WTC11 (cell line): ENCODE measurements at regions not wholly inside any gene's neighbourhood (a gene's known extent, or its start where the extent isn't known, plus 50 kb on each side); places are given as distances from the start of the nearest gene placed in this dataset.
A peak's percentile ranks its signal among the peaks of the same experiment; 100 is the strongest.

ENCODE experiments used
- ATAC-seq: fragments of 200-7000 bp; cut with Tn5 transposase; 2 replicates; pipeline ENCODE4 v1.10.0; 2021; ENCODE audit warnings: mild to moderate bottlenecking, moderate library complexity
- CTCF ChIA-PET: fragments of 300-600 bp; sonication (Branson Sonifier 250); formaldehyde crosslinking; loops from one replicate; lab custom pipeline; 2021; ENCODE audit warnings: antibody characterized with exemption; lab: Charles Lee
- POLR2A ChIA-PET: fragments of 350-600 bp; sonication (Branson Sonifier 250); formaldehyde crosslinking; loops from one replicate; lab custom pipeline; 2021; ENCODE audit warnings: antibody characterized with exemption; lab: Charles Lee
- DNase-seq: peaks from one replicate; pipeline ENCODE4 v3.0.0; 2021; ENCODE audit warnings: low spot score
- H3K27ac Mint-ChIP-seq: 2 replicates; pipeline ENCODE4 v1.8.0; 2021; ENCODE audit warnings: mixed read lengths
- H3K27me3 Mint-ChIP-seq: 2 replicates; pipeline ENCODE4 v1.8.0; 2021; ENCODE audit warnings: low read depth, mild to moderate bottlenecking, moderate library complexity, mixed read lengths
- H3K36me3 Mint-ChIP-seq: 2 replicates; pipeline ENCODE4 v1.8.0; 2021; ENCODE audit warnings: mixed read lengths
- H3K4me1 Mint-ChIP-seq: 2 replicates; pipeline ENCODE4 v1.8.0; 2022; ENCODE audit warnings: mixed read lengths
- H3K4me3 Mint-ChIP-seq: 2 replicates; pipeline ENCODE4 v1.8.0; 2021; ENCODE audit warnings: mild to moderate bottlenecking, moderate library complexity, mixed read lengths
- H3K9me3 Mint-ChIP-seq: 2 replicates; pipeline ENCODE4 v1.8.0; 2021; ENCODE audit warnings: mixed read lengths
- E2F4 ChIP-seq: sonication (generic); formaldehyde crosslinking; IDR thresholded peaks from 2 replicates; pipeline ENCODE4 v1.8.1; 2022; ENCODE audit warnings: low read depth, mild to moderate bottlenecking, moderate library complexity, missing genetic modification reagents, borderline replicate concordance
- ETV6 ChIP-seq: sonication (generic); formaldehyde crosslinking; IDR thresholded peaks from 2 replicates; pipeline ENCODE4 v1.8.1; 2022; ENCODE audit warnings: mild to moderate bottlenecking, missing genetic modification reagents
- FOXK1 ChIP-seq: sonication (generic); formaldehyde crosslinking; IDR thresholded peaks from 2 replicates; pipeline ENCODE4 v1.8.0; 2022; ENCODE audit warnings: mild to moderate bottlenecking, moderate library complexity, missing genetic modification reagents
- GABPB1 ChIP-seq: sonication (generic); formaldehyde crosslinking; IDR thresholded peaks from 2 replicates; pipeline ENCODE4 v1.8.1; 2023; ENCODE audit warnings: mild to moderate bottlenecking, missing genetic modification reagents
- GTF2I ChIP-seq: fragments of 250-450 bp; sonication (Bioruptor Pico); conservative IDR thresholded peaks from 2 replicates; pipeline ENCODE4 v1.4.0; 2021; ENCODE audit warnings: mild to moderate bottlenecking
- IRF2 ChIP-seq: sonication (generic); formaldehyde crosslinking; IDR thresholded peaks from 2 replicates; pipeline ENCODE4 v1.8.0; 2022; ENCODE audit warnings: low read depth, missing genetic modification reagents, borderline replicate concordance
- JAZF1 ChIP-seq: fragments of 250-450 bp; sonication (Bioruptor Pico); IDR thresholded peaks from 2 replicates; pipeline ENCODE4 v1.9.0; 2021; ENCODE audit warnings: moderate library complexity, mild to moderate bottlenecking, inconsistent platforms
- KAT7 ChIP-seq: sonication (generic); formaldehyde crosslinking; IDR thresholded peaks from 2 replicates; pipeline ENCODE4 v1.8.1; 2023; ENCODE audit warnings: missing genetic modification reagents, mild to moderate bottlenecking, borderline replicate concordance
- RELA ChIP-seq: sonication (generic); formaldehyde crosslinking; IDR thresholded peaks from 2 replicates; pipeline ENCODE4 v1.8.1; 2022; ENCODE audit warnings: missing genetic modification reagents, mild to moderate bottlenecking, borderline replicate concordance
- RORB ChIP-seq: fragments of 250-450 bp; sonication (Bioruptor Pico); IDR thresholded peaks from 2 replicates; pipeline ENCODE4 v1.9.0; 2021; ENCODE audit warnings: mild to moderate bottlenecking
- SOX15 ChIP-seq: fragments of 250-450 bp; sonication (Bioruptor Pico); IDR thresholded peaks from 2 replicates; pipeline ENCODE4 v1.9.0; 2021; ENCODE audit warnings: mild to moderate bottlenecking
- SP1 ChIP-seq: sonication (generic); formaldehyde crosslinking; conservative IDR thresholded peaks from 2 replicates; pipeline ENCODE4 v1.8.1; 2022; ENCODE audit warnings: missing genetic modification reagents
- TEAD4 ChIP-seq: sonication (generic); formaldehyde crosslinking; IDR thresholded peaks from 2 replicates; pipeline ENCODE4 v1.8.0; 2022; ENCODE audit warnings: mild to moderate bottlenecking, missing genetic modification reagents
- ZBTB21 ChIP-seq: sonication (generic); formaldehyde crosslinking; IDR thresholded peaks from 2 replicates; pipeline ENCODE4 v1.8.1; 2023; ENCODE audit warnings: mild to moderate bottlenecking, missing genetic modification reagents, borderline replicate concordance
- TF ChIP-seq, protein P1 (sequence below): sonication (generic); formaldehyde crosslinking; IDR thresholded peaks from 2 replicates; pipeline ENCODE4 v1.8.1; 2023; ENCODE audit warnings: mild to moderate bottlenecking, missing genetic modification reagents
- TF ChIP-seq, protein P2 (sequence below): sonication (generic); formaldehyde crosslinking; IDR thresholded peaks from 2 replicates; pipeline ENCODE4 v1.8.1; 2023; ENCODE audit warnings: mild to moderate bottlenecking, moderate library complexity, missing genetic modification reagents
- TF ChIP-seq, protein P3 (sequence below): fragments of 250-450 bp; sonication (Bioruptor Pico); IDR thresholded peaks from 2 replicates; pipeline ENCODE4 v1.9.0; 2021; ENCODE audit warnings: mild to moderate bottlenecking, borderline replicate concordance
- TF ChIP-seq, protein P4 (sequence below): fragments of 200-600 bp; IDR thresholded peaks from 2 replicates; pipeline ENCODE4 v1.8.0; 2022; ENCODE audit warnings: antibody characterized with exemption
- TF ChIP-seq, protein P5 (sequence below): fragments of 250-450 bp; sonication (Bioruptor Pico); IDR thresholded peaks from 2 replicates; pipeline ENCODE4 v1.9.0; 2021; ENCODE audit warnings: moderate library complexity, mild to moderate bottlenecking, inconsistent platforms, borderline replicate concordance

DNA sequence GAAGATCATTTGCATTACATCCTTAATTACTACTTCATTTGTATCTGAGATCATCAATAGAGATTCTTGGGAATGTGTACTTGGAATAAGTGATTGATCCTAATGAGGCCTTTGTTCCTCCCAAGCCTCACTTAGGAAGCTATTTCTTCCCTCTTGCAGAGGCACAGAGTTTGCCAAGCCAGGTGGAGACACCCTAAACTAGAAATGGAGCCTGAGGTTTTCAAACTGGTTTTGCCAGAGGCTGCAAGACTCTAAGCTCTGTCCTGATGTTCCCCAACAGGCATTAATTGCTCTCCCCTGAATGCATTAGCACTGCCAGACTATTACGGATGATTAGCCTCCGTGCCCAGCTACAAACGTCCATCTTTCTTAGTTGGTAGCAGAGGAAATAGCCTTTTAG, 125.2 kb upstream of the LGALSL start (continued):
- TF ChIP-seq SP1 (CRISPR knock-in tag) (no peak), SOX15 (no peak), GABPB1 (no peak), ETV6 (no peak), GTF2I (CRISPR knock-in tag) (no peak)

DNA sequence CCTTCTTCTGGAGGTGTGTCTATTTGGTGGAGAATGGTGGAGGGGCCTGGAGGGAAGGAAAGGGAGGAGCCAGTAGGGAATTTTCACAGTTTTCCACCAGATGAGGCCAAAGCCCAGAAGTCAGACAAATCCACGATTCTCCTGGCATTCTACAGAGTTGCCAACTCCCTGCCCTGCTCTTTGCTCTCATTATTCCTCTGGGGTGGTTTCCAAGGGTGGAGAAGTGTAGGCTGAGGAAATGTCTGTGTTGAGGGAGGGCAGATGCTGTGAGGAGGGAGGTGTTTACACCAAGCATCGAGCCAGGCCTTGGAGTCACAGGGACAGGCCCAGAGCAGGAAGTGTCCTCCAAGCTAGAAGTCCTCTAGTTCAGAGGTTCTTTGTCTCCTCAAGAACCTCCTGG, 124.1 kb upstream of the LGALSL start:
- POLR2A ChIA-PET: no interaction called here
- 0 out of 2 replicates have a peak overlapping the region, but pooled peaks have one; percentile 12 for H3K27ac Mint-ChIP-seq
- CTCF ChIA-PET: interaction anchor here (0.6 to 7.0 kb wide), 22 partner anchors 18 to 297 kb away, joined by 3 to 188 read pairs (median 12); partner anchors contain the start of gene AFTPH
- peaks cover 61% of the 10 kb centered on the region for H3K4me1 Mint-ChIP-seq
- H3K9me3 Mint-ChIP-seq: no peaks in the 10 kb centered on the region
- no peak for TF ChIP-seq RELA (CRISPR knock-in tag)
- no peak for TF ChIP-seq ETV6
- no peak for TF ChIP-seq RORB (CRISPR knock-in tag)
- no peak for TF ChIP-seq JAZF1 (CRISPR knock-in tag)
- TF ChIP-seq IRF2 (CRISPR knock-in tag): no peak
- TF ChIP-seq, protein P1, sequence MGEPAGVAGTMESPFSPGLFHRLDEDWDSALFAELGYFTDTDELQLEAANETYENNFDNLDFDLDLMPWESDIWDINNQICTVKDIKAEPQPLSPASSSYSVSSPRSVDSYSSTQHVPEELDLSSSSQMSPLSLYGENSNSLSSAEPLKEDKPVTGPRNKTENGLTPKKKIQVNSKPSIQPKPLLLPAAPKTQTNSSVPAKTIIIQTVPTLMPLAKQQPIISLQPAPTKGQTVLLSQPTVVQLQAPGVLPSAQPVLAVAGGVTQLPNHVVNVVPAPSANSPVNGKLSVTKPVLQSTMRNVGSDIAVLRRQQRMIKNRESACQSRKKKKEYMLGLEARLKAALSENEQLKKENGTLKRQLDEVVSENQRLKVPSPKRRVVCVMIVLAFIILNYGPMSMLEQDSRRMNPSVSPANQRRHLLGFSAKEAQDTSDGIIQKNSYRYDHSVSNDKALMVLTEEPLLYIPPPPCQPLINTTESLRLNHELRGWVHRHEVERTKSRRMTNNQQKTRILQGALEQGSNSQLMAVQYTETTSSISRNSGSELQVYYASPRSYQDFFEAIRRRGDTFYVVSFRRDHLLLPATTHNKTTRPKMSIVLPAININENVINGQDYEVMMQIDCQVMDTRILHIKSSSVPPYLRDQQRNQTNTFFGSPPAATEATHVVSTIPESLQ (CRISPR knock-in tag): no peak
- TF ChIP-seq E2F4: no peak
- TF ChIP-seq TEAD4 (CRISPR knock-in tag): no peak
- ATAC-seq (no peak), DNase-seq (no peak)
- no peak overlapping the region for H3K4me3 Mint-ChIP-seq
- H3K27me3 Mint-ChIP-seq: no peaks in the 10 kb centered on the region; the same call in 1 of the 2 replicates
- H3K36me3 Mint-ChIP-seq: no peaks in the 10 kb centered on the region

DNA sequence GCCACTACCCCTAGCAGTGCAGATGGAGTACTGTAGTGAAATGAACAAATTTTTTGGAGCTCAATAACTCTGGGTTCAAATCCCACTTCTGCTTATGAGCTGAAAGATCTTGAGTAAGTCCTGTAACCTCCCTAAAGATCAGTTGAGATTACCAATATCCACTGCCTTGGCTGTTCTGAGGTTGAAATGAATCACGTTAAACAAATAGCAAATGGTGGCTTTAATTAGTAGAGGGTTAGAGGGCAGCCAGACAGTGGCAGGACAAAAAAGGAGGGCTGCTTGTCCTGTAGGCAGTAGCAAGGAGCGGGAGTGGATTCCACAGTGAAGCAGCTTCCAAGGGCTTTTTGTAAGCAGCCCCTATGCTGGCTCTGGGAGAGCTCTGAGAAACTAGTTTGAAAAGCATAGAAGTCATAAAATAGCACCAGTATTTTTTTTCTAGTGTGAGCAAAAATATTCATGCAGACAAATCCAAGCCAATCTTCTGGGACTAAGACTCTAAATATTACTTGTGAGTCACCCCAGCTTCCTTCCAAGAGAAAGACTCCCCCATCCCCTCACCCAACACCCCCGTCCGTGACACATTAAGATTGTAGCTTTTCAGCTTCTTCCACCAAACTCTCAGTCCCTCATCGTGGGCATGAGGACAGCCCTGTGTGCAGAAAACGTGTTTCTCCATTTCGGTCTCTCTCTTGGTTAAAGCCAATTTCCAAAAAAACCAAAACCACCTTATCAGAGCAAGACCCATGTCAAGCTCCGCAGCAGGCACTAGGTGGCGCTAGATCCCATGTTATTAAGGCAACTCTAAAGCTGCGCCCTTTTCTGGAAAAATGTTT, 123.5 kb upstream of the LGALSL start:
- CTCF ChIA-PET: interaction anchor here (0.6 to 7.0 kb wide), 103 partner anchors 8 to 894 kb away, joined by 3 to 188 read pairs (median 5); partner anchors contain the start of genes AFTPH, LGALSL and SERTAD2
- TF ChIP-seq ZBTB21 (CRISPR knock-in tag) (no peak), GTF2I (CRISPR knock-in tag) (no peak), KAT7 (no peak), FOXK1 (CRISPR knock-in tag) (no peak)
- TF ChIP-seq, protein P2, sequence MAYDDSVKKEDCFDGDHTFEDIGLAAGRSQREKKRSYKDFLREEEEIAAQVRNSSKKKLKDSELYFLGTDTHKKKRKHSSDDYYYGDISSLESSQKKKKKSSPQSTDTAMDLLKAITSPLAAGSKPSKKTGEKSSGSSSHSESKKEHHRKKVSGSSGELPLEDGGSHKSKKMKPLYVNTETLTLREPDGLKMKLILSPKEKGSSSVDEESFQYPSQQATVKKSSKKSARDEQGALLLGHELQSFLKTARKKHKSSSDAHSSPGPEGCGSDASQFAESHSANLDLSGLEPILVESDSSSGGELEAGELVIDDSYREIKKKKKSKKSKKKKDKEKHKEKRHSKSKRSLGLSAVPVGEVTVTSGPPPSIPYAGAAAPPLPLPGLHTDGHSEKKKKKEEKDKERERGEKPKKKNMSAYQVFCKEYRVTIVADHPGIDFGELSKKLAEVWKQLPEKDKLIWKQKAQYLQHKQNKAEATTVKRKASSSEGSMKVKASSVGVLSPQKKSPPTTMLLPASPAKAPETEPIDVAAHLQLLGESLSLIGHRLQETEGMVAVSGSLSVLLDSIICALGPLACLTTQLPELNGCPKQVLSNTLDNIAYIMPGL (CRISPR knock-in tag): no peak
- TF ChIP-seq, protein P3, sequence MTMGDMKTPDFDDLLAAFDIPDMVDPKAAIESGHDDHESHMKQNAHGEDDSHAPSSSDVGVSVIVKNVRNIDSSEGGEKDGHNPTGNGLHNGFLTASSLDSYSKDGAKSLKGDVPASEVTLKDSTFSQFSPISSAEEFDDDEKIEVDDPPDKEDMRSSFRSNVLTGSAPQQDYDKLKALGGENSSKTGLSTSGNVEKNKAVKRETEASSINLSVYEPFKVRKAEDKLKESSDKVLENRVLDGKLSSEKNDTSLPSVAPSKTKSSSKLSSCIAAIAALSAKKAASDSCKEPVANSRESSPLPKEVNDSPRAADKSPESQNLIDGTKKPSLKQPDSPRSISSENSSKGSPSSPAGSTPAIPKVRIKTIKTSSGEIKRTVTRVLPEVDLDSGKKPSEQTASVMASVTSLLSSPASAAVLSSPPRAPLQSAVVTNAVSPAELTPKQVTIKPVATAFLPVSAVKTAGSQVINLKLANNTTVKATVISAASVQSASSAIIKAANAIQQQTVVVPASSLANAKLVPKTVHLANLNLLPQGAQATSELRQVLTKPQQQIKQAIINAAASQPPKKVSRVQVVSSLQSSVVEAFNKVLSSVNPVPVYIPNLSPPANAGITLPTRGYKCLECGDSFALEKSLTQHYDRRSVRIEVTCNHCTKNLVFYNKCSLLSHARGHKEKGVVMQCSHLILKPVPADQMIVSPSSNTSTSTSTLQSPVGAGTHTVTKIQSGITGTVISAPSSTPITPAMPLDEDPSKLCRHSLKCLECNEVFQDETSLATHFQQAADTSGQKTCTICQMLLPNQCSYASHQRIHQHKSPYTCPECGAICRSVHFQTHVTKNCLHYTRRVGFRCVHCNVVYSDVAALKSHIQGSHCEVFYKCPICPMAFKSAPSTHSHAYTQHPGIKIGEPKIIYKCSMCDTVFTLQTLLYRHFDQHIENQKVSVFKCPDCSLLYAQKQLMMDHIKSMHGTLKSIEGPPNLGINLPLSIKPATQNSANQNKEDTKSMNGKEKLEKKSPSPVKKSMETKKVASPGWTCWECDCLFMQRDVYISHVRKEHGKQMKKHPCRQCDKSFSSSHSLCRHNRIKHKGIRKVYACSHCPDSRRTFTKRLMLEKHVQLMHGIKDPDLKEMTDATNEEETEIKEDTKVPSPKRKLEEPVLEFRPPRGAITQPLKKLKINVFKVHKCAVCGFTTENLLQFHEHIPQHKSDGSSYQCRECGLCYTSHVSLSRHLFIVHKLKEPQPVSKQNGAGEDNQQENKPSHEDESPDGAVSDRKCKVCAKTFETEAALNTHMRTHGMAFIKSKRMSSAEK: no peak
- TF ChIP-seq, protein P4, sequence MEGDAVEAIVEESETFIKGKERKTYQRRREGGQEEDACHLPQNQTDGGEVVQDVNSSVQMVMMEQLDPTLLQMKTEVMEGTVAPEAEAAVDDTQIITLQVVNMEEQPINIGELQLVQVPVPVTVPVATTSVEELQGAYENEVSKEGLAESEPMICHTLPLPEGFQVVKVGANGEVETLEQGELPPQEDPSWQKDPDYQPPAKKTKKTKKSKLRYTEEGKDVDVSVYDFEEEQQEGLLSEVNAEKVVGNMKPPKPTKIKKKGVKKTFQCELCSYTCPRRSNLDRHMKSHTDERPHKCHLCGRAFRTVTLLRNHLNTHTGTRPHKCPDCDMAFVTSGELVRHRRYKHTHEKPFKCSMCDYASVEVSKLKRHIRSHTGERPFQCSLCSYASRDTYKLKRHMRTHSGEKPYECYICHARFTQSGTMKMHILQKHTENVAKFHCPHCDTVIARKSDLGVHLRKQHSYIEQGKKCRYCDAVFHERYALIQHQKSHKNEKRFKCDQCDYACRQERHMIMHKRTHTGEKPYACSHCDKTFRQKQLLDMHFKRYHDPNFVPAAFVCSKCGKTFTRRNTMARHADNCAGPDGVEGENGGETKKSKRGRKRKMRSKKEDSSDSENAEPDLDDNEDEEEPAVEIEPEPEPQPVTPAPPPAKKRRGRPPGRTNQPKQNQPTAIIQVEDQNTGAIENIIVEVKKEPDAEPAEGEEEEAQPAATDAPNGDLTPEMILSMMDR: peak; percentile 83
- TF ChIP-seq, protein P5, sequence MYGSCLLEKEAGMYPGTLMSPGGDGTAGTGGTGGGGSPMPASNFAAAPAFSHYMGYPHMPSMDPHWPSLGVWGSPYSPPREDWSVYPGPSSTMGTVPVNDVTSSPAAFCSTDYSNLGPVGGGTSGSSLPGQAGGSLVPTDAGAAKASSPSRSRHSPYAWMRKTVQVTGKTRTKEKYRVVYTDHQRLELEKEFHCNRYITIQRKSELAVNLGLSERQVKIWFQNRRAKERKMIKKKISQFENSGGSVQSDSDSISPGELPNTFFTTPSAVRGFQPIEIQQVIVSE (CRISPR knock-in tag): no peak
- TF ChIP-seq, all 79 proteins: peak for 1
- POLR2A ChIA-PET: interaction anchor here (0.7 to 1.8 kb wide), 5 partner anchors 33 to 194 kb away, joined by 3 to 8 read pairs (median 4); partner anchors contain the start of genes AFTPH and LGALSL
- Mint-ChIP-seq H3K27ac (peak overlapping the region; percentile 86), H3K4me1 (peaks cover 61% of the 10 kb centered on the region), H3K4me3 (peak overlapping the region; percentile 46), H3K36me3 (no peaks in the 10 kb centered on the region), H3K27me3 (no peaks in the 10 kb centered on the region; the same call in 1 of the 2 replicates), H3K9me3 (no peaks in the 10 kb centered on the region)
- ATAC-seq (peak; percentile 77), DNase-seq (peak; percentile 84)
